ENCODE measurements at regions not wholly inside any gene's neighbourhood (a gene's known extent, or its start where the extent isn't known, plus 50 kb on each side); places are given as distances from the start of the nearest gene placed in this dataset.
"Not testable (repeated sequence)": the region's sequence is repeated elsewhere in the genome, so short reads cannot be mapped to it uniquely, and the experiment has no call there.

GRCh38 chr6:80508885-80509630, 402.6 kb downstream of the BCKDHB start:
- no peak for DNase-seq (ENCODE audit: low spot score)

- DNase-seq (ENCODE audit: low spot score) = no peak
Observed at GRCh38 chr6:80504882-80505281, 398.4 kb downstream of the BCKDHB start.

GRCh38 chr6:80503660-80504059, 397.2 kb downstream of the BCKDHB start:
- DNase-seq (ENCODE audit: low spot score) = no peak

GRCh38 chr6:80502871-80503270, 396.4 kb downstream of the BCKDHB start:
- no peak for DNase-seq (ENCODE audit: low spot score)

GRCh38 chr6:80501636-80502035, 395.2 kb downstream of the BCKDHB start:
- no peak for DNase-seq (ENCODE audit: low spot score)

- not testable (repeated sequence) for DNase-seq (ENCODE audit: low spot score)
Observed at GRCh38 chr6:80497696-80498486, 391.4 kb downstream of the BCKDHB start.

GRCh38 chr6:80489911-80490635, 383.6 kb downstream of the BCKDHB start:
- no peak for DNase-seq (ENCODE audit: low spot score)

- no peak for DNase-seq (ENCODE audit: low spot score)
Observed at GRCh38 chr6:80488190-80488589, 381.7 kb downstream of the BCKDHB start.

- not testable (repeated sequence) for DNase-seq (ENCODE audit: low spot score)
Observed at GRCh38 chr6:80485494-80485893, 379.0 kb downstream of the BCKDHB start.

GRCh38 chr6:80482056-80482455, 375.6 kb downstream of the BCKDHB start:
- DNase-seq (ENCODE audit: low spot score) = no peak

GRCh38 chr6:80480421-80481157, 374.1 kb downstream of the BCKDHB start:
- no peak for DNase-seq (ENCODE audit: low spot score)

GRCh38 chr6:80478030-80478429, 371.6 kb downstream of the BCKDHB start:
- DNase-seq (ENCODE audit: low spot score) = no peak

- no peak for DNase-seq (ENCODE audit: low spot score)
Observed at GRCh38 chr6:80477591-80477990, 371.1 kb downstream of the BCKDHB start.

GRCh38 chr6:80472271-80472670, 365.8 kb downstream of the BCKDHB start:
- DNase-seq (ENCODE audit: low spot score) = no peak

GRCh38 chr6:80469977-80470376, 363.5 kb downstream of the BCKDHB start:
- no peak for DNase-seq (ENCODE audit: low spot score)

GRCh38 chr6:80468398-80468797, 361.9 kb downstream of the BCKDHB start:
- no peak for DNase-seq (ENCODE audit: low spot score)

GRCh38 chr6:80467408-80467807, 360.9 kb downstream of the BCKDHB start:
- no peak for DNase-seq (ENCODE audit: low spot score)

- DNase-seq (ENCODE audit: low spot score) = no peak
Observed at GRCh38 chr6:80466981-80467380, 360.5 kb downstream of the BCKDHB start.

GRCh38 chr6:80465513-80465912, 359.0 kb downstream of the BCKDHB start:
- DNase-seq (ENCODE audit: low spot score) = no peak

- DNase-seq (ENCODE audit: low spot score) = no peak
Observed at GRCh38 chr6:80464901-80465300, 358.4 kb downstream of the BCKDHB start.

- no peak for DNase-seq (ENCODE audit: low spot score)
Observed at GRCh38 chr6:80463197-80463596, 356.7 kb downstream of the BCKDHB start.

All from mucosa of gallbladder (tissue), 1 donor.